ENCODE measurements at regions not wholly inside any gene's neighbourhood (a gene's known extent, or its start where the extent isn't known, plus 50 kb on each side); places are given as distances from the start of the nearest gene placed in this dataset.

DNA sequence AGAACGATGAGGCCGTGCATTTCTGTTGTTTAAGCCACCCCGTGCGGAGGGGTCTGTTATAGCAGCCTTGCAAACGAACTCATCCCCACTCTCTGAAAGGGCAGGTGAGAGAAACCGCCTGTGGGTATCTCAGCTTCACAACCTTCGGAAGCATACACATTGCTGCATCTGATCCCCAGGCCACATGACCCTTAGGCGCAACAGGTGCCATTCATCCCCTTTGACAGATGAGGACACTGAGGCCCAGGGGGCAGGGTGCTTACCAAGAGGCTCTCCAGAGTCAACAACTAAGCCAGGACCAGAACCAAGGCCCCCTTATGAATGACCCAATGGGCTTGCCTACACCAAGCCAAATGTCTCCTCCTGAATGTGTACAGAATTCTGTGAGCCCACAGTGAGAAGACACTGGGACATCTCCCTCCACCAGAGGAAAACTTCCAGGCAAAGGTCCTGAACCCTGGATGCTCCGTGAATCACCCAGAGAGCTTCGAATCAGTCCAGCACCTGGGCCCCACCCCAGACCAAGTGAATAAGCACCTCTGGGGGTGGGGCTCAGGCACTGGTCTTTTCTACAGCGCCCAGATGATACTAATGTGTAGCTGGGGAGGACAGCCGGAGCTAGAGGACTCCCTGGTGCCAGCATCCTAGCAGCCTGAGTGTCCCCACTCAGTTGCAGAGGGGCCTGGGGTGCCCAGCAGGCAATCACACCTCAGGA, 83.2 kb downstream of the BUD13 start:
- Histone ChIP-seq H3K27me3 (ENCODE audit: control insufficient read depth, insufficient read depth, low read length) (peaks cover 5% of the 10 kb centered on the region; the same call in 1 of the 2 replicates), H3K27ac (ENCODE audit: low read length) (no peak overlapping the region), H3K4me1 (ENCODE audit: control insufficient read depth, insufficient read depth, low read length) (no peaks in the 10 kb centered on the region), H3K4me3 (ENCODE audit: low read depth in 2 of 2, low read length in 2 of 2) (no peak overlapping the region), H3K9me3 (ENCODE audit: control insufficient read depth, insufficient read depth, low read depth, low read length) (no peaks in the 10 kb centered on the region), H3K36me3 (ENCODE audit: control insufficient read depth, insufficient read depth, low read length) (no peaks in the 10 kb centered on the region)
- in situ Hi-C loops (cut with HindIII; ENCODE audit: low pct_unique_long_range_greater_than_20kb, low sequenced_read_pairs) = no loop called here
- no peak for TF ChIP-seq TCF7L2 (IDR thresholded peaks at IDR 0.05; ENCODE audit: low read depth, low read length)
- TF ChIP-seq REST (IDR thresholded peaks at IDR 0.05; ENCODE audit: insufficient read depth in 1 of 2, low read depth in 2 of 2, low read length in 1 of 2) = no peak
- TF ChIP-seq, protein P1, sequence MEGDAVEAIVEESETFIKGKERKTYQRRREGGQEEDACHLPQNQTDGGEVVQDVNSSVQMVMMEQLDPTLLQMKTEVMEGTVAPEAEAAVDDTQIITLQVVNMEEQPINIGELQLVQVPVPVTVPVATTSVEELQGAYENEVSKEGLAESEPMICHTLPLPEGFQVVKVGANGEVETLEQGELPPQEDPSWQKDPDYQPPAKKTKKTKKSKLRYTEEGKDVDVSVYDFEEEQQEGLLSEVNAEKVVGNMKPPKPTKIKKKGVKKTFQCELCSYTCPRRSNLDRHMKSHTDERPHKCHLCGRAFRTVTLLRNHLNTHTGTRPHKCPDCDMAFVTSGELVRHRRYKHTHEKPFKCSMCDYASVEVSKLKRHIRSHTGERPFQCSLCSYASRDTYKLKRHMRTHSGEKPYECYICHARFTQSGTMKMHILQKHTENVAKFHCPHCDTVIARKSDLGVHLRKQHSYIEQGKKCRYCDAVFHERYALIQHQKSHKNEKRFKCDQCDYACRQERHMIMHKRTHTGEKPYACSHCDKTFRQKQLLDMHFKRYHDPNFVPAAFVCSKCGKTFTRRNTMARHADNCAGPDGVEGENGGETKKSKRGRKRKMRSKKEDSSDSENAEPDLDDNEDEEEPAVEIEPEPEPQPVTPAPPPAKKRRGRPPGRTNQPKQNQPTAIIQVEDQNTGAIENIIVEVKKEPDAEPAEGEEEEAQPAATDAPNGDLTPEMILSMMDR (IDR thresholded peaks at IDR 0.05) = no peak
- no peak for TF ChIP-seq POLR2AphosphoS5 (IDR thresholded peaks at IDR 0.05; ENCODE audit: low read depth, low read length)
- no peak for TF ChIP-seq SIN3A (IDR thresholded peaks at IDR 0.05; ENCODE audit: borderline replicate concordance, insufficient read depth, low read depth, low read length)
- ChIA-PET CTCF (no interaction called here), POLR2A (no interaction called here)
- no peak for DNase-seq (ENCODE audit: low read depth, low spot score)
- BruUV-seq (replicated peaks) = no TSS peak
- ATAC-seq = no peak
- intact Hi-C loops (cut with micrococcal nuclease; ENCODE audit: unreplicated experiment) = loop anchor here (2.0 to 5.0 kb wide), 3 partner anchors 175 to 1362 kb away; no protein-coding TSS in a partner anchor

DNA sequence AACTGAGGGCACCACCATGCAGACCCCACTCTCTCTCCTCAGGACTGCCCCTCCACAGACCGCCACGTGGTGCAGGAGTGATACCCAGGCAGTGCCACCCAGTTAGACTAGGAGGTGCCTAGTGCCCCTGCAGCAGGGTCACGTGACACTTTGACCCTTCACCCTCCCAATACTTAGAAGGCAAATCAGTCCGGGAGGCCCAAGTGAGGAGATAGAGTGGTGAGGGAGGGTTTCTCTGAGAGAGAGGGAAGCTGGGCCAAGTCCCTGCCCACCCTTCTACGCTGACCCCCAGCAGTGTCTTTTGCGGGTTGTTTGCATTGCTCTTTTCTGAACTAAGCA, 84.6 kb downstream of the BUD13 start:
- H3K4me1 ChIP-seq (ENCODE audit: control insufficient read depth, insufficient read depth, low read length) = no peaks in the 10 kb centered on the region
- no peak overlapping the region for H3K27ac ChIP-seq (ENCODE audit: low read length)
- no TSS peak for BruUV-seq (replicated peaks)
- no peaks in the 10 kb centered on the region for H3K36me3 ChIP-seq (ENCODE audit: control insufficient read depth, insufficient read depth, low read length)
- H3K27me3 ChIP-seq (ENCODE audit: control insufficient read depth, insufficient read depth, low read length) = peaks cover 8% of the 10 kb centered on the region; the same call in 1 of the 2 replicates
- CTCF ChIA-PET = no interaction called here
- intact Hi-C loops (cut with micrococcal nuclease; ENCODE audit: unreplicated experiment) = no loop called here
- POLR2A ChIA-PET = no interaction called here
- TF ChIP-seq TCF7L2 (IDR thresholded peaks at IDR 0.05; ENCODE audit: low read depth, low read length) (no peak), SIN3A (IDR thresholded peaks at IDR 0.05; ENCODE audit: borderline replicate concordance, insufficient read depth, low read depth, low read length) (no peak), REST (IDR thresholded peaks at IDR 0.05; ENCODE audit: insufficient read depth in 1 of 2, low read depth in 2 of 2, low read length in 1 of 2) (no peak), POLR2AphosphoS5 (IDR thresholded peaks at IDR 0.05; ENCODE audit: low read depth, low read length) (no peak)
- TF ChIP-seq, protein P1 (IDR thresholded peaks at IDR 0.05) = no peak
- no peak for DNase-seq (ENCODE audit: low read depth, low spot score)
- no peaks in the 10 kb centered on the region for H3K9me3 ChIP-seq (ENCODE audit: control insufficient read depth, insufficient read depth, low read depth, low read length)
- ATAC-seq = no peak
- H3K4me3 ChIP-seq (ENCODE audit: low read depth in 2 of 2, low read length in 2 of 2) = no peak overlapping the region
- in situ Hi-C loops (cut with HindIII; ENCODE audit: low pct_unique_long_range_greater_than_20kb, low sequenced_read_pairs) = no loop called here
